ENCODE measurements at regions not wholly inside any gene's neighbourhood (a gene's known extent, or its start where the extent isn't known, plus 50 kb on each side); places are given as distances from the start of the nearest gene placed in this dataset.

DNA sequence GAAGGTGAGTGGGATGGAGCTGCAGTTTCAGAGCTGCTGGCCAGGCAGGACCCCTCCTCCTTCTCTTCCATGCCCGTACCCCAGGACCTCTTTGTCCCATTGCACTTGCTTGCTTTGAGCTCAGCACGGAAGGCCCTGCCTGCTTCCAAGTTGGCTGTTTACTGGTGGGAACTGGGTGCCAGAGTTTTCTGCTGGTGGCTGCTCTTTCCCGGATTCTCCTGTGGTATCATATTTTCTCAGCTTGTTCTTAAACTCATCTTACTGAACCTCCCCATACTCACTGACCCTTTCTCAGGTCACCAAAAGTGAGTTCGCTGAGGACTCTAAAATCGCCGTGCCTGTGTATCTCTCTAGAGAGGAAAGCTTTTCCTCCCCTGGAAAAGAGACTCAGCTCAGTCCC, 297.7 kb upstream of the TNP1 start:
- Histone ChIP-seq H3K36me3 (ENCODE audit: control insufficient read depth, low read length) (no peaks in the 10 kb centered on the region), H3K4me1 (ENCODE audit: control insufficient read depth, low read length) (no peaks in the 10 kb centered on the region), H3K9me2 (replicated peaks; ENCODE audit: control insufficient read depth, low read length) (no peaks in the 10 kb centered on the region), H3K9me3 (ENCODE audit: control insufficient read depth, insufficient read depth, low read length) (no peaks in the 10 kb centered on the region), H3K27me3 (ENCODE audit: control insufficient read depth, low read length) (peaks cover 7% of the 10 kb centered on the region), H4K20me1 (ENCODE audit: control insufficient read depth, insufficient read depth, low read depth, low read length) (no peaks in the 10 kb centered on the region), H3K4me3 (ENCODE audit: low read length) (no peak overlapping the region), H3K79me2 (ENCODE audit: control insufficient read depth, low read length) (no peaks in the 10 kb centered on the region), H3F3A (ENCODE audit: control insufficient read depth, insufficient read depth) (no peaks in the 10 kb centered on the region), H3K4me2 (ENCODE audit: low read length) (no peak overlapping the region), H3K27ac (ENCODE audit: low read depth, low read length) (no peak overlapping the region)
- TF ChIP-seq, protein P1, sequence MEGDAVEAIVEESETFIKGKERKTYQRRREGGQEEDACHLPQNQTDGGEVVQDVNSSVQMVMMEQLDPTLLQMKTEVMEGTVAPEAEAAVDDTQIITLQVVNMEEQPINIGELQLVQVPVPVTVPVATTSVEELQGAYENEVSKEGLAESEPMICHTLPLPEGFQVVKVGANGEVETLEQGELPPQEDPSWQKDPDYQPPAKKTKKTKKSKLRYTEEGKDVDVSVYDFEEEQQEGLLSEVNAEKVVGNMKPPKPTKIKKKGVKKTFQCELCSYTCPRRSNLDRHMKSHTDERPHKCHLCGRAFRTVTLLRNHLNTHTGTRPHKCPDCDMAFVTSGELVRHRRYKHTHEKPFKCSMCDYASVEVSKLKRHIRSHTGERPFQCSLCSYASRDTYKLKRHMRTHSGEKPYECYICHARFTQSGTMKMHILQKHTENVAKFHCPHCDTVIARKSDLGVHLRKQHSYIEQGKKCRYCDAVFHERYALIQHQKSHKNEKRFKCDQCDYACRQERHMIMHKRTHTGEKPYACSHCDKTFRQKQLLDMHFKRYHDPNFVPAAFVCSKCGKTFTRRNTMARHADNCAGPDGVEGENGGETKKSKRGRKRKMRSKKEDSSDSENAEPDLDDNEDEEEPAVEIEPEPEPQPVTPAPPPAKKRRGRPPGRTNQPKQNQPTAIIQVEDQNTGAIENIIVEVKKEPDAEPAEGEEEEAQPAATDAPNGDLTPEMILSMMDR (IDR thresholded peaks at IDR 0.05; ENCODE audit: low read depth, low read length, poor library complexity, severe bottlenecking): no peak
- no peak for TF ChIP-seq EZH2phosphoT487 (IDR thresholded peaks at IDR 0.05; ENCODE audit: borderline replicate concordance, low read length)

DNA sequence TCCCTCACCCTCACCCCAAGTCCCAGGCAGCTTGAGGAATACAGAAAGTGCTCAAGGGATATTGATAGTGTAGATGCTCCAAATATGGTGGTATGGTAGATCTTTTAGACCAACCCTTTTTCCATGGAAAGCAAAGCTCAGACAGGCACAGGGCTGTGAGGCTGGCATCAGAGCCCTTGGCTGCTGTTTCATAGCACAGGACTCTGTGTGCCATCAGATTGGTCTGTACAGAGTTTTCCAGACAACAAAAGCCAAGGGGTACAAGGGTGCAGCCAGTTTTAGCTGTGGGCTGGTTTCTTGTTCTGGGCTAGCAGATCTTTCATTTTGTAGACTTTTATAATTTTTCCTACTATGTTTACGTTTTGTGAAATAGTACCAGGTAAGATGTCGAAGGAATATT, 296.9 kb upstream of the TNP1 start:
- no peaks in the 10 kb centered on the region for H3K36me3 ChIP-seq (ENCODE audit: control insufficient read depth, low read length)
- H3K4me3 ChIP-seq (ENCODE audit: low read length): no peak overlapping the region
- H3K9me2 ChIP-seq (replicated peaks; ENCODE audit: control insufficient read depth, low read length): no peaks in the 10 kb centered on the region
- H3K79me2 ChIP-seq (ENCODE audit: control insufficient read depth, low read length): no peaks in the 10 kb centered on the region
- H3K9me3 ChIP-seq (ENCODE audit: control insufficient read depth, insufficient read depth, low read length): no peaks in the 10 kb centered on the region
- no peaks in the 10 kb centered on the region for H4K20me1 ChIP-seq (ENCODE audit: control insufficient read depth, insufficient read depth, low read depth, low read length)
- H3K4me1 ChIP-seq (ENCODE audit: control insufficient read depth, low read length): no peaks in the 10 kb centered on the region
- no peaks in the 10 kb centered on the region for H3F3A ChIP-seq (ENCODE audit: control insufficient read depth, insufficient read depth)
- peaks cover 7% of the 10 kb centered on the region for H3K27me3 ChIP-seq (ENCODE audit: control insufficient read depth, low read length)
- no peak overlapping the region for H3K27ac ChIP-seq (ENCODE audit: low read depth, low read length)
- H3K4me2 ChIP-seq (ENCODE audit: low read length): no peak overlapping the region
- no peak for TF ChIP-seq EZH2phosphoT487 (IDR thresholded peaks at IDR 0.05; ENCODE audit: borderline replicate concordance, low read length)
- TF ChIP-seq, protein P1 (IDR thresholded peaks at IDR 0.05; ENCODE audit: low read depth, low read length, poor library complexity, severe bottlenecking): no peak

DNA sequence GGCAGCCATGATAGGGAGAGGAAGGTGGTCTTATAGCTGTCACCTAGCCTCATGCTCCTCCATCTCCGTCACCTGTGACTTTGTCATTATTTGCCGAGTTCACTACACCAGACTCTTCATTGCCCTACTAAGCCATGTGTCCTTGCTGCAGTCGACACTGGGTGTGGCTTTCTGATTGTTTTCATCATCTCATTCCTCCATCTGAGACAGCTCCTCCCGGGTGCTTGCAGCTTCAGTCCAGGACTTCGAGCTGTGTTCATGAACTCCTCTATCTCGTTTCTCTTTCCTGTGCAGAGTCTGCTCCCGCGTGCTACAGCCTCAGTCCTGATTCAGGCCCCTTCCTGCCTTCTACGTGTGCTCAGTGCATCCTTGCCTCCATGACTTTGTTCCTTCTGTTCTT, 295.1 kb upstream of the TNP1 start:
- no peaks in the 10 kb centered on the region for H3K79me2 ChIP-seq (ENCODE audit: control insufficient read depth, low read length)
- H3K4me2 ChIP-seq (ENCODE audit: low read length): no peak overlapping the region
- H3K9me3 ChIP-seq (ENCODE audit: control insufficient read depth, insufficient read depth, low read length): no peaks in the 10 kb centered on the region
- no peaks in the 10 kb centered on the region for H3K9me2 ChIP-seq (replicated peaks; ENCODE audit: control insufficient read depth, low read length)
- H3F3A ChIP-seq (ENCODE audit: control insufficient read depth, insufficient read depth): no peaks in the 10 kb centered on the region
- no peak overlapping the region for H3K4me3 ChIP-seq (ENCODE audit: low read length)
- no peaks in the 10 kb centered on the region for H3K27me3 ChIP-seq (ENCODE audit: control insufficient read depth, low read length)
- H4K20me1 ChIP-seq (ENCODE audit: control insufficient read depth, insufficient read depth, low read depth, low read length): no peaks in the 10 kb centered on the region
- no peaks in the 10 kb centered on the region for H3K4me1 ChIP-seq (ENCODE audit: control insufficient read depth, low read length)
- no peak overlapping the region for H3K27ac ChIP-seq (ENCODE audit: low read depth, low read length)
- H3K36me3 ChIP-seq (ENCODE audit: control insufficient read depth, low read length): no peaks in the 10 kb centered on the region
- no peak for TF ChIP-seq EZH2phosphoT487 (IDR thresholded peaks at IDR 0.05; ENCODE audit: borderline replicate concordance, low read length)
- TF ChIP-seq, protein P1 (IDR thresholded peaks at IDR 0.05; ENCODE audit: low read depth, low read length, poor library complexity, severe bottlenecking): no peak

DNA sequence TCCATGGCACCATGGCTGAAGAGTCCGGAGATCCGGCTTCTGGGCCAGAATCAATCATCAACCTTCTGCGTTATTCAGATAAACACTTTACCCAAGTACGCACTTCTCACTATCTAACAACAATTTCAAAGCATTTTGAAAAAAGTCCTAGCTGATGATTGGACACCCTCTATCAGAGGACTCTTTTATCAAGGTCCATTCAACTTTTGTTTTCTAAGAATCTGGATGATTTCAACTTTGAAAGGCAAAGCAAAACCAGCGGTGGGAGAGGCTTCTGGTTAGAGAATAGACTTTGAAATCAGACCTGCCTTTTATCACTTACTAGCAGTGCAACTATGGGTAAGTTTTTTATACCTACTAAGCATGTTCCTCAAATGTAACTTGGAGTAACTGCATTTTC, 293.6 kb upstream of the TNP1 start:
- H3K27me3 ChIP-seq (ENCODE audit: control insufficient read depth, low read length): no peaks in the 10 kb centered on the region
- H3K9me3 ChIP-seq (ENCODE audit: control insufficient read depth, insufficient read depth, low read length): no peaks in the 10 kb centered on the region
- H3K27ac ChIP-seq (ENCODE audit: low read depth, low read length): no peak overlapping the region
- H3F3A ChIP-seq (ENCODE audit: control insufficient read depth, insufficient read depth): no peaks in the 10 kb centered on the region
- no peaks in the 10 kb centered on the region for H4K20me1 ChIP-seq (ENCODE audit: control insufficient read depth, insufficient read depth, low read depth, low read length)
- TF ChIP-seq, protein P1 (IDR thresholded peaks at IDR 0.05; ENCODE audit: low read depth, low read length, poor library complexity, severe bottlenecking): no peak
- TF ChIP-seq EZH2phosphoT487 (IDR thresholded peaks at IDR 0.05; ENCODE audit: borderline replicate concordance, low read length): no peak
- H3K4me3 ChIP-seq (ENCODE audit: low read length): no peak overlapping the region
- no peaks in the 10 kb centered on the region for H3K36me3 ChIP-seq (ENCODE audit: control insufficient read depth, low read length)
- no peaks in the 10 kb centered on the region for H3K9me2 ChIP-seq (replicated peaks; ENCODE audit: control insufficient read depth, low read length)
- no peak overlapping the region for H3K4me2 ChIP-seq (ENCODE audit: low read length)
- no peaks in the 10 kb centered on the region for H3K4me1 ChIP-seq (ENCODE audit: control insufficient read depth, low read length)
- H3K79me2 ChIP-seq (ENCODE audit: control insufficient read depth, low read length): no peaks in the 10 kb centered on the region

All from DOHH2 (cell line).